Spleen (tissue), 11 donors: ENCODE measurements at regions not wholly inside any gene's neighbourhood (a gene's known extent, or its start where the extent isn't known, plus 50 kb on each side); places are given as distances from the start of the nearest gene placed in this dataset.
A peak's percentile ranks its signal among the peaks of the same experiment; 100 is the strongest.

Experiments
- DNase-seq: peaks from one replicate; pipeline ENCODE4 v3.0.0-alpha.2; 2020
- H3K27ac ChIP-seq, 8 donors: fragments of 200-600 bp; sonication (generic) in 7 of 8; 1 replicate in 4 of 8; 2 replicates in 4 of 8; pipeline versions ENCODE4 v1.5.0 to v1.8.0; 2016 to 2021; ENCODE audit warnings: inconsistent platforms in 4 of 8, mild to moderate bottlenecking in 4 of 8, moderate library complexity in 1 of 8
- H3K27me3 ChIP-seq, 7 donors: fragments of 200-600 bp; sonication (generic) in 6 of 7; replicated peaks in 1 of 7; 1 replicate in 4 of 7; 2 replicates in 3 of 7; pipeline versions ENCODE4 v1.5.0 to v1.8.0; 2016 to 2021; ENCODE audit warnings: inconsistent platforms in 3 of 7, mild to moderate bottlenecking in 1 of 7
- H3K36me3 ChIP-seq, 6 donors: fragments of 200-600 bp; sonication (generic) in 5 of 6; 1 replicate in 4 of 6; 2 replicates in 2 of 6; pipeline versions ENCODE4 v1.5.0 to v1.8.0; 2016 to 2021; ENCODE audit warnings: inconsistent platforms in 2 of 6
- H3K4me1 ChIP-seq, 6 donors: fragments of 200-600 bp; sonication (generic) in 5 of 6; 1 replicate in 3 of 6; 2 replicates in 3 of 6; pipeline versions ENCODE4 v1.5.0 to v1.8.0; 2016 to 2021; ENCODE audit warnings: inconsistent platforms in 3 of 6
- H3K4me3 ChIP-seq, 8 donors: fragments of 200-600 bp; sonication (generic) in 7 of 8; 1 replicate in 4 of 8; 2 replicates in 4 of 8; pipeline versions ENCODE4 v1.5.0 to v1.8.0; 2016 to 2021; ENCODE audit warnings: inconsistent platforms in 4 of 8, mild to moderate bottlenecking in 4 of 8, moderate library complexity in 2 of 8
- H3K9me3 ChIP-seq, 8 donors: fragments of 200-600 bp; sonication (generic) in 7 of 8; 1 replicate in 4 of 8; 2 replicates in 4 of 8; pipeline versions ENCODE4 v1.5.0 to v1.8.0; 2016 to 2021; ENCODE audit warnings: inconsistent platforms in 4 of 8
- CTCF ChIP-seq, 11 experiments: fragments of 200-600 bp in 7 of 11; fragments of 450-650 bp in 4 of 11; sonication (generic) in 4 of 11; IDR thresholded peaks in 8 of 11; conservative IDR thresholded peaks in 3 of 11; 1 replicate in 7 of 11; 2 replicates in 4 of 11; pipeline versions ENCODE4 v1.4.0 to v1.8.0; 2016 to 2021; ENCODE audit warnings: antibody characterized with exemption in 11 of 11, inconsistent platforms in 4 of 11, mild to moderate bottlenecking in 1 of 11
- POLR2A ChIP-seq, 3 donors: fragments of 450-650 bp; IDR thresholded peaks; one replicate each; pipeline ENCODE4 v1.5.1; 2017; ENCODE audit warnings: antibody characterized with exemption in 3 of 3, mild to moderate bottlenecking in 1 of 3
- POLR2AphosphoS5 ChIP-seq, 3 donors: sonication (generic); formaldehyde crosslinking; IDR thresholded peaks; one replicate each; pipeline ENCODE4 v1.5.1; 2017; ENCODE audit warnings: antibody characterized with exemption in 3 of 3
- WGBS, 5 donors: extraction: QIAGEN DNeasy Blood & Tissue Kit in 3 of 5; methylation state at CpG; one replicate each; pipeline versions ENCODE4 v1.1.5 to v1.1.7; 2013 to 2018; 5-methylcytosine and 5-hydroxymethylcytosine counted together
- intact Hi-C: fragments of 100-400 bp; cut with DNase I; formaldehyde crosslinking; loops from one replicate; pipeline ENCODE4 v1.15.0; 2023; ENCODE audit warnings: low total_unique reads
- donor health status: healthy with polysubstance abuse.
- donor health status: DM: no; HTN: no; CAD: no; lungs with moderate emphysema.
- donor health status: DM: no; HTN: no; CAD: no.
- donor health status: Bipolar disorder and iron deficiency.
- donor health status: healthy.
- donor health status: DM: no; HTN: no; CAD: no.
- donor health status: DM: yes; HTN: yes; CAD: no.

- Histone ChIP-seq H3K4me3 (no peak overlapping the region), H3K27ac (no peak overlapping the region), H3K9me3 (no peaks in the 10 kb centered on the region), H3K36me3 (no peaks in the 10 kb centered on the region), H3K27me3 (no peaks in the 10 kb centered on the region), H3K4me1 (no peaks in the 10 kb centered on the region)
- intact Hi-C loops, result no loop called here
- no peak for DNase-seq
- no peak for TF ChIP-seq POLR2AphosphoS5 (IDR thresholded peaks at IDR 0.05)
- no peak for TF ChIP-seq CTCF (IDR thresholded peaks at IDR 0.05 in 8 of 11, conservative IDR thresholded peaks at IDR 0.05 in 3 of 11)
- no peak for TF ChIP-seq POLR2A (IDR thresholded peaks at IDR 0.05)
- WGBS, 5 donors, result 67 to 85% (median 78%) methylated on average over 4 of the region's 4 CpGs
Measured at GRCh38 chr4:26135331-26135730, 185.5 kb upstream of the RBPJ start.

- peaks cover 0 to 6% (median 0%) of the 10 kb centered on the region in 6 donors for H3K4me1 ChIP-seq
- no peaks in the 10 kb centered on the region for H3K27me3 ChIP-seq
- TF ChIP-seq POLR2AphosphoS5 (IDR thresholded peaks at IDR 0.05), result no peak
- no peak for TF ChIP-seq POLR2A (IDR thresholded peaks at IDR 0.05)
- TF ChIP-seq CTCF (IDR thresholded peaks at IDR 0.05 in 8 of 11, conservative IDR thresholded peaks at IDR 0.05 in 3 of 11), result no peak
- WGBS, 5 donors, result 87 to 97% (median 93%) methylated on average over 2 of the region's 2 CpGs
- DNase-seq, result no peak
- no peaks in the 10 kb centered on the region for H3K36me3 ChIP-seq
- no peaks in the 10 kb centered on the region for H3K9me3 ChIP-seq
- H3K4me3 ChIP-seq, result no peak overlapping the region
- peak overlapping the region in 3 of 8 donors; percentile 17 to 65 (median 30) for H3K27ac ChIP-seq
- intact Hi-C loops, result no loop called here
Measured at GRCh38 chr4:26136615-26137014, 184.2 kb upstream of the RBPJ start.

GRCh38 chr4:26137288-26137687 is 183.5 kb upstream of the RBPJ start:
- intact Hi-C loops, result no loop called here

More at GRCh38 chr4:26137288-26137687, 183.5 kb upstream of the RBPJ start:
- H3K36me3 ChIP-seq, result no peaks in the 10 kb centered on the region
- no peak overlapping the region for H3K4me3 ChIP-seq
- WGBS, 5 donors, result 89 to 92% (median 90%) methylated on average over 5 of the region's 5 CpGs
- TF ChIP-seq CTCF (IDR thresholded peaks at IDR 0.05 in 8 of 11, conservative IDR thresholded peaks at IDR 0.05 in 3 of 11) (no peak), POLR2A (IDR thresholded peaks at IDR 0.05) (no peak), POLR2AphosphoS5 (IDR thresholded peaks at IDR 0.05) (no peak)
- peaks cover 0 to 8% (median 0%) of the 10 kb centered on the region in 6 donors for H3K4me1 ChIP-seq
- peak overlapping the region in 2 of 8 donors; percentile 17 to 60 for H3K27ac ChIP-seq
- H3K9me3 ChIP-seq, result no peaks in the 10 kb centered on the region
- H3K27me3 ChIP-seq, result no peaks in the 10 kb centered on the region
- DNase-seq, result no peak
